ENCODE measurements at regions not wholly inside any gene's neighbourhood (a gene's known extent, or its start where the extent isn't known, plus 50 kb on each side); places are given as distances from the start of the nearest gene placed in this dataset.
A peak's percentile ranks its signal among the peaks of the same experiment; 100 is the strongest.
"Not testable (repeated sequence)": the region's sequence is repeated elsewhere in the genome, so short reads cannot be mapped to it uniquely, and the experiment has no call there.

DNA sequence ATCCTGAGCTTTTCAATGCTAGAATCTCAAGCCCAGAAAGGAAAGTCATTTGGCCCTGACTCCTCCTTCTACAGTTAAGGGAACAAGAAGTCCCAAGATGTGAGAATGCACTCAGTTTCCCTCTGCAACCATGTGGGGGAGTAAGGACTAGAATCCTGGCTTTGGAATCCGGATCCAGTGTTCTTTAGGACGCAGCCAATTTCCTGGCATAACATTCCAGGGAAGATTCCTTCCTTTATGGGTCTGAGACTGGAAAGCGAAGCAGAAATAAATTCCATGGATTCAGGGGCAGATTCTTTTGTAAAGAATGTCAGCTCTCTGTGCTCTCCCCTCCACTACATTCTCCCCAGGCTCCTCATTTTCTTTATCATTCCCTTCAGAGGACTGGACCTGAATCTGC, 151.8 kb upstream of the SOX14 start:
- no peak for DNase-seq (ENCODE audit: low read depth)

DNA sequence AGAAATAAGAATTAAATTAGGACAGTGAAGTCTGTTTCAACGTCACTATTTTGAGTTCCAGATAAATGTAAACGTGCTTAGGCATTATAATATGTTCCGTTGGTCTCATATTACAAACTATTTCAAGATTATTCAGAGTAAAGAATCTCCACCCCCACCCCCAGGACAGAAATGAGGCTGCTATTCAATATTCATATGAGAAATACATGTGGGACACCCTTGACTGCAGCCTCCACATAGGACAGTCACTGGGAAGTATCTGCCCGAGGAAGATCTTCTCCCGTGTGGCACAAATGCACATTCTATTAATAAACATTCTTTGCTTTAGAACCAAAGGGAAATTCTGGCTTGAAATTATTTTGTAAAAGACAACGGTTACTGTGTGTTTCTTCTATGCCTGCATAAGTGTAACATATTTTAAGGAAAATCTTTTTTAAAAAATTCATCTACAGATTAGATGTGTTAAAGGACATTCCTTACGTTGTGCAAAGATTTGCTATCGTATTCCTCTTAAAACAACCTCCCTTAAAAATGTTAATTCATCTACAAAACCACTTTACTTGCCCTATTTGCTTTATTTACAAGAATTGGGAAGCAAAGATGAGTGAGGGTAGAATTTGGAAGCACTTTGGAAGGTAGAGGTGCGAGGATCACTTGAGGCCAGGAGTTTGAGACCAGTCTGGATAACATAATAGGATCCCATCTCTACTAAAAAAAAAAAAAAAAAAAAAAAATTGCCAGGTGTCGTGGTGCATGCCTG, 148.3 kb upstream of the SOX14 start:
- no peak for DNase-seq (ENCODE audit: low read depth)

DNA sequence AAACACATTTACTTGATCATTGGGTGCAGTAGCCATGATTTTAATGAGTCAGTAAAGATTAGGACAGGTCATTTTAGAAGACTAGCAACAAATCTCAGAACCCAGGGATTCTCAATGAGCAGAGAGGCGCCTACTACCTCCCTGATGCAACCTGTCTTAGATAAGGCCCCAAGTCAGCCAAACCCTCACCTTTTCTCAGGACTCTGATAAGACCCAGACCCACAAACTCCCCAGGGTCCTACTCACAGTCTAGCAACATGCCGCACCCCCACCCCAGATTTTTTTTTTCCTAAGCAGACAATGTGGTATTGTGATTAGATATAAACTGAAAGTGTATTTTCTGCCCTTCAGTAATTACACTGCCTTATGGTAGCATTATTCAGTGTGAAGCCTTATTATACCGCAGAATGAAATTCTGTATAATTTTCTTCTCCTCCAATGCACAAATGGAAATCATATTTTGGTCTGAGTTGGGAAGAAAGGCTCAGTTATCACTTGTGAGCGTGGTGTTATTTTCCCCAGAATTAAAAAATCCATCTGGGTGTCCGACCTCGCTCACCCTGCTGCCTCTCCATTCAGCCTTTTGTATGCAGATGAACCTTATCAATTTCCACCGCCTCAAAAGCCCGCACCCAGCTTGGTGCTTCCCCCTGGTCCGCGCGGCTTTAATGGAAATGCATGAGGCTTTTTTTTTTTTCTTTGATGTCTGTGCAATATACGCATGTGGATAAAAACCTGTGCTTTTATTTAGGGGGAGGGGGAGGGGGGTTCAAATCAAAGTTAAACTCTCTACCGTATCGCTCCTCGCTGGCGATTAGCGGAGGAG, 122.0 kb upstream of the SOX14 start:
- DNase-seq (ENCODE audit: low read depth): no peak

DNA sequence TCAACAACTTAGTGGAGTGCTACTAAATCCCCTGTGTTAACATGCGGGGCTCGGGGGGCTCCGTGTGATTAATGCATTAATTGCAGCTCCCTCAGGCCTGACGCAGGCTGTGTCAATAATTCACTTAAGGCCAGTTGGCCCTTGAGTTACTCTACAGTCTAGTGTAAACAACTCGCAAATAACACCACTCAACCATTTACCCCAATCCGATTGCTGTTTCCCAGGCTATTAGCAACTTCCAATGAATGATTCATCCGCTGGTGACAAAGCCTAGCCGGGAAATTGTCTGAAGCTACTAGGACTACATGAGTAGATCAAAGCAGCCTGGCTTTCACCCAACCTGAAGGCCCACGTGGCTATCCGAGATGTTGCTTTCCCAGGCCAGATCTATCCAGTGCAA, 121.3 kb upstream of the SOX14 start:
- DNase-seq (ENCODE audit: low read depth): peak; percentile 10

DNA sequence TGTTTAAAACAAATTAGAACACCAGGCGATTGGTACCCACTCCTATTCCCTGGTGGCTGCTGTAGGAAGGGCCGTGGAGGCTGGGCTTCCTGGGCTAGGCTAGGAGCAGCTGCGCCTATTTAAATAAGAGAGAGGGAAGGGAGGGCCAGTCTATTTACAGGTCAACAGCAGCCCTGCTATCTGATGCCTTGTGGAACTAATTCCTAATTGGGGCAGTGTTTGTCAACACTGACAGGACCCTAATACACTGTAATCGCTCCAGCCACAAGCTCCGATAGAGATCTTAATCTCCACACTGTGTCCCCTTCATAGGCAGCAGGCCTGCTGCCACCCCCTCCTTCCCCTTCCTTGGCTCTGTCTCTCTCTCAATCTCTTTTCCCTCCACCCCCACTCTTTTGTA, 116.9 kb upstream of the SOX14 start:
- DNase-seq (ENCODE audit: low read depth): no peak

DNA sequence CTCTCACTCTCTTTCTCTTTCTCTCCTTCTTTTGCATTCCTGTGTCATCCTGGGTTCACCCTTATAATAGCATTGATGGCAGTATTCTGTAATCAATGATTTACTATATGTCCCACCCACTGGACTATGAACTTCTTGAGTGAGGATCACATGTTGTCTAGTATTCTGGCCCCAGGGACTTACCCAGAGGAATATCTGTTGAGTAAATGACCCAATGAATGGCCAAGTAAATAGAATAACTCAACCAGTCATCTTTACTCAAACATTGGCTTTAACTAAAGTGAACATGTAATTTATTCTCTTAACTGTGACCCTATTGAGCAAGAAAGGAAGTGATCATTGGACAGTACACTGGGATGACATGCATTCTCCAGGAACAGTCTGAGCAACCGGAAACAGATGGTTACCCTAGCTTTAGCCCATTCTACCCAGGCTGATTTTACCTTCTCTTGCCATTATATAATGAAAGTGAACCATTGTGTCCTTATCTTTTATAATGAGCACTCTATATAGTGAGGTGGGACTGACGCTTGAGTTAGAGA, 94.5 kb upstream of the SOX14 start:
- DNase-seq (ENCODE audit: low read depth): no peak

DNA sequence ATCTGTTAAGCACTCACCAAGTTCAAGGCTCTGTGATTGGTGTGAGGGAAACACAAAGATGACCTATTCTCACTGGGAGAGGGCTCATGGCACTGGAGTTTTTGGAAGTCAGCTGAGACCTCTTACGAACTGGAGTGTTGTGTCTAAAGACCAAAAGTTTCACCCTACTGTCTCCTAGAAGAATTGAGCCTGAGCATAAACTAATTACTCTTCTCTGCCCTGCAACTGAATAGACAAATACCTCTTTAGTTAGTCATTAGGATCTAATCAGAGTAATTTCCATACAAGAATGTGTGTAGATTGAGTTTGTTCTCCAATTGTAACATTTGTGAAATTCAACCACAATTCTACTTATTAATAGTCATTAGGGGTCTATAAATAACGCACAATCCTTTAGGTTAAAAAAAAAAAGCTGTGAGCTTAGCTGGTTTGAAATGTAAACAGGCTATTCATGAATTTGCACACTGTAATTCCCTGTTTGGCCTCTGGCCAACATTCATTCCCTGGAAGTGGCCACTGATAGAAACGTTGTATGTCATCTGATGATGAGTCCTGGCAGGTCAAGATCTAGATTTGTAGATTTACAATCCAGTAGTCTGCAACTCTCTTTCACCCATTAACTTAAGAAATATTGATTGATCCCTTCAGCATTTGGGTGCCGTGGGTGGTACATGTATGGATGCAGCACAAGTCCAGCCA, 76.8 kb upstream of the SOX14 start:
- no peak for DNase-seq (ENCODE audit: low read depth)

DNA sequence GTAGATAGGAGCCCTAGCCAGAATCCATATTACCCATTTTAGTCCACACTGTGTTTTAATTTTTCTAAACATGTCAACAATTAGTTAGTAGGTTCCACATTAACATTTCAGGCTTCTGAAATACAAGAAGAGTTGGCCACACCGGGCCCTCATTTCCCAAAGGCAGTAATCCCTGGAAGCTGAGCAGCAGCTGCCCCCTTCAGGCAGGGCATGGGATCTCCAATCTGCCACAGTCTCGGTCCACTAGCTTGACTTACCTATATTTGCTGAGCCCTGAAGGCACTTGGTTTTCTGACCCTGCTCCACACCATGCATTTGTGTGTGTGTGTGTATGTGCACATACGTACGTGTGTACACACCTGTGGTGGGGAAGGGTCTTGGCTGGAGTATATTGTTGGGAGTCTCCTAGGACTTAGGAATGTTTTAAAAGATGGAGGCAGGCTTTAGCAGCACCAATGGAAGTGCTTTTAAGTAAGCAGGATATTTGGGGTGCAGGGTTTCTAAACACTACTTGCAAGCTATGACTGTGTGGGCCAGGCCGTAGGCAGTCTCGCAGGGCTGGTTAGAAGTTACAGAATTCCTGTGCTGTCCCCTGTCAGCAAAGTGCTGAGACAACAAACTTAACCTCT, 71.2 kb upstream of the SOX14 start:
- DNase-seq (ENCODE audit: low read depth): peak; percentile 26

DNA sequence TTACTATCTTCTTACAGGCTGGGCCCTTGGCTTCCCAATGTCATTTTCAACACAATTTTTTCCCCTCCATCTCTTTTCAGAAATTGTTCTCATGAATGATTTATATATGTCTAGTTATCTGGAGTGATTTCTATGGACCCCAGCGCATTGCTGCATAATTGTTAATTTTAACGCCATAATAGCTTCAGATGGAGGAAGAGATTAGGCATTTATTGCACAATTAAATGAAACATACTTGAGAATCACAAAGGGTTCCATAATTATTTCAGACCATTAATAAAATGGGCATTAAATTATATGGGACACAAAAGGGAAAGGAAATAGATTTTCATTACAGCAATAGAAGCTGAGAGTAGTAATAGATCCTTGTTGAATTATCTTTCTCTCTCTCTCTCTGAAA, 70.3 kb upstream of the SOX14 start:
- DNase-seq (ENCODE audit: low read depth): no peak

DNA sequence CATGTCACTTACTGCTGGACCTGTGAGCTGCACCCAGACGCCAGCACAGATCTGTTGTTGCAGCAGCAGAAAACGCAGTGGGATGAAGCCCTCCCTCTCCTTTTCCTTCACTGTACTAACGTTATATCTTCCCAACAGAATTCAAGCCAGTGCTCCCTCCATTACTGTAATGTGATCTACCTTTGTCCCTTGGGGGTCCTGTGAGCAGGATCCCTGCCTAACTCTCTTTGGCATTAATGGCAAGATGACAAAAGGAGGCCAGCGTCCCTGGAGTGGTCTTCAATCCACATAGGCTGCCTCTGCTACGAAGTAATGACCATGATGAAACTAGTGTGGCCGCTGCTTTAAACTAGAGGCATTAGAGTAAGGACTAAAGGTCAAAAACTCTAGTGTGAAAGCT, 69.3 kb upstream of the SOX14 start:
- no peak for DNase-seq (ENCODE audit: low read depth)

DNA sequence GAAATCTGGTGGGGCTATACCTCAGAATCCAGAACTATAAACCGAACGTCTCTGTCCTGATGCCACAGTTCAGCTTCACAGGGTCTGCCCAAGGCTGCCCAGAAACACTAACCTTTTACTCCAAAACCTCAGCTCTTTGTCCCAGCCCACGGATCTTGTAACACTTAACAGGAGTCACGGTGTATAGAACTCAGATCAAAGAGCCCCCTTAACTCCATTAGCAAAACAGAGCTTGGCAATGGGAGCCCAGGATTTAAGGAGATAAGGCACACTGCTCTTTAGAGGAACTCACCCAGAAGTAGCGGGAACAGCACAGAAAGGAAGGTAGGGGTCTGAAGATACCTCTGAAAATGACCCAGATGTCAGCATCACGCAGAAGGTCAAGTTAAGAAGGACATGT, 68.8 kb upstream of the SOX14 start:
- DNase-seq (ENCODE audit: low read depth): no peak

DNA sequence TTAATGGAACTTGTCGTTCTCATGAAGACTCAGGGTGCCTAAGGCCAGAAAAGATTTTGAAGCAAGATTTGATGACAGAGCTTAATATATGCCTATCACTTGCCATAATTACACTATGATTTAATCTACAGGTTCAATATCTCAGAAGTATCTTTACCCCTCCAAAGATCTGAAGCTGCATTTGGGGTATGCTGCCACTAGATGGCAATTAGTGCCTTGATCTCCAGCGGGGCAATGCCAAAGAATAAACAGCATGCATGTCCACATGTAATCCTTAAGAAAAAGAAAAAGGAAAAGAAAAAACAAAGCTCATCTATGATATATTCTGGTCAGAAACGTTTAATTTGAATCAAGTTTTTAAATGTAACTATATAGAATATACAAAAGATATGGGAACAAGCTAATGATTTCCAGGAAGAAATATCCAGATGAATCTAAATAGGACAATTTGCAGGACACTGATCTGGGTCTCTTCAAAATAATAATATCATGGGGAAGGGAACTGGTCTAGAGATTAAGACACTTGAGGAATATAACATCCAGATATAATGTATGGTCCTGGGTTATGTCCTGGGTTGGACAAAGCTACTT, 55.0 kb upstream of the SOX14 start:
- DNase-seq (ENCODE audit: low read depth): no peak

DNA sequence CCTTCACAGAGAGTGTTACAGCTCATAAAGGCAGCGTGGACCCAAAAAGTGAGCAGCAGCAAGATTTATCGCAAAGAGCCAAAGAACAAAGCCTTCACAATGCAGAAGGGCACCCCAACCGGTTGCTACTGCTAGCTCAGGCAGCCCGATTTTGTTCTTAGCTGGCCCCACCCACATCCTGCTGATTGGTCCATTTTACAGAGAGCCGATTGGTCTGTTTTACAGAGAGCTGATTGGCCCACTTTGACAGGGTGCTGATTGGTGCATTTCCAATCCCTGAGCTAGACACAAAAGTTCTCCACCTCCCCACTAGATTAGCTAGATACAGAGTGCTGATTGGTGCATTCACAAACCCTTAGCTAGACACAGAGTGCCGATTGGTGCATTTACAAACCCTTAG, 50.1 kb upstream of the SOX14 start:
- DNase-seq (ENCODE audit: low read depth): not testable (repeated sequence)

Data from M059J (cell line).